SKM-1 (cell line): ENCODE measurements at regions not wholly inside any gene's neighbourhood (a gene's known extent, or its start where the extent isn't known, plus 50 kb on each side); places are given as distances from the start of the nearest gene placed in this dataset.
A peak's percentile ranks its signal among the peaks of the same experiment; 100 is the strongest.
"Not testable (repeated sequence)": the region's sequence is repeated elsewhere in the genome, so short reads cannot be mapped to it uniquely, and the experiment has no call there.

Experiments used
- DNase-seq: peaks from one replicate; lab custom pipeline; 2025; ENCODE audit not compliant: unreplicated experiment; lab: John Stamatoyannopoulos, UW

DNA sequence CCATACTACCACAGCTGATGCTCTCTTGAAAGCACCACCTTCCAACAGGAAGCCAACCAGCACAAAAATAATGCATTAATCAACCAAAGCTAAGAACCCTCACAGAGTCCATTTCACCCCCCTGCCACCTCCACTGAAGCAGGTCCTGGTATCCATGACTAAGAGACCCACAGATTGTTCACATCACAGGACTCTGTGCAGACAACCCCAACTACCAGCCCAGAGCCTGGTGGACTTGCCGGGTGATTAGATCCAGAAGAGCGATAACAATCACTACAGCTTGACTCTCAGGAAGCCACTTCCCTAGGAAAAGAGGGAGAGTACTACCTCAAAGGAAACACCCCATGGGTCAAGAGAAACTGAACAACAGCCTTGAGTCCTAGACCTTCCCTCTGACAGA is 528.1 kb downstream of the KIF20B start:
- no peak for DNase-seq

DNA sequence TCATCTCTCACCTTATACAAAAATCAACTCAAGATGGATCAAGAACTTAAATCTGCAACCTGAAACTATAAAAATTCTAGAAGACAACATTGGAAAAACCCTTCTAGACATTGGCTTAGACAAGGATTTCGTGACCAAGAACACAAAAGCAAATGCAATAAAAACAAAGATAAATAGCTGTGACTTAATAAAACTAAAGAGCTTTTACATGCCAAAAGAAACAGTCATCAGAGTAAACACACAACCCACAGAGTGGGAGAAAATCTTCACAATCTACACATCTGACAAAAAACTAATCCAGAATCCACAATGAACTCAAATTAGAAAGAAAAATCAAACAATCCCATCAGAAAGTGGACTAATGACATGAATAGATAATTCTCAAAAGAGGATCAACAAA is 532.4 kb downstream of the KIF20B start:
- DNase-seq: not testable (repeated sequence)

DNA sequence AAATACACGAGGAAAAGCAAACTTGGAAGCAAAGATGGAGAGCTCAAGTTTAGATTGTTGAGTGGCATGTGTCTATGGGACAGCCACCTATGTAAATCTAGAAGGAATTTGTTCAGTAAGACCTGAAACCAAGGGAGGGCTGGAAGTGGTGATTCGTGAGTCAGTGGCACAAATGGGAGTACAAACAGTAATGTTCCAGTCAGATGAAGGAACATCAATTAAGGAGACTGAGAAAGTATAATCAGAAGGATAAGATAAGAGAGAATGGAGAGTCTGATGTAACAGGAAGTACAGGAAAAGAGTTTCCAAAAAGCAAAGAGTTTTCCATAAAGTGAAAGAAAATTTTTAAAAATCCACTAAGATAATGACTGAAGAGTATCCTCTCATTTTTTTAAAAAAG is 544.2 kb downstream of the KIF20B start:
- no peak for DNase-seq

DNA sequence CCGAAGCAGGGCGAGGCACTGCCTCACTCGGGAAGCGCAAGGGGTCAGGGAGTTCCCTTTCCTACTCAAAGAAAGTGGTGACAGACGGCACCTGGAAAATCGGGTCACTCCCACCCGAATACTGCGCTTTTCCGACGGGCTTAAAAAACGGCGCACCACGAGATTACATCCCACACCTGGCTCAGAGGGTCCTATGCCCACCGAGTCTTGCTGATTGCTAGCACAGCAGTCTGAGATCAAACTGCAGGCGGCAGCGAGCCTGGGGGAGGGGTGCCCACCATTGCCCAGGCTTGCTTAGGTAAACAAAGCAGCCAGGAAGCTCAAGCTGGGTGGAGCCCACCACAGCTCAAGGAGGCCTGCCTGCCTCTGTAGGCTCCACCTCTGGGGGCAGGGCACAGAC is 549.4 kb downstream of the KIF20B start:
- not testable (repeated sequence) for DNase-seq

DNA sequence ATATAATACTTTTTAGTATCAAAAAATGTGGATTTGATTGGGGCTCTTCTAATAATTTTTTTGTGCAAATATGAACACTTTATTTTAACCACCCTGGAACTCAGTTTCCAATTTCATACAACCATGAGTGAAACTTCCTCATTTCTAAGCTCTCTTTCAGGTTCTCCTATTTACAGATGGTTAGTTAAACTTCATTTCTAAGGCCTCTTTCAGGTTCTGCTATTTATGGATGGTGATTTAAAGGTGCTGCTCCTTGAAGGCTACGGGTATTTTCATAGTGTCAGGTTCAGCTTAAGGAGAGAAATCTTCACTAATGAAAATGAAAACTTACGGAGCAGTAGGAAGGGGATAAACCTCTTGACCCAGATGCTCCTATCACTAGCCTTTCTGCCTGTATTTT is 568.3 kb downstream of the KIF20B start:
- no peak for DNase-seq

DNA sequence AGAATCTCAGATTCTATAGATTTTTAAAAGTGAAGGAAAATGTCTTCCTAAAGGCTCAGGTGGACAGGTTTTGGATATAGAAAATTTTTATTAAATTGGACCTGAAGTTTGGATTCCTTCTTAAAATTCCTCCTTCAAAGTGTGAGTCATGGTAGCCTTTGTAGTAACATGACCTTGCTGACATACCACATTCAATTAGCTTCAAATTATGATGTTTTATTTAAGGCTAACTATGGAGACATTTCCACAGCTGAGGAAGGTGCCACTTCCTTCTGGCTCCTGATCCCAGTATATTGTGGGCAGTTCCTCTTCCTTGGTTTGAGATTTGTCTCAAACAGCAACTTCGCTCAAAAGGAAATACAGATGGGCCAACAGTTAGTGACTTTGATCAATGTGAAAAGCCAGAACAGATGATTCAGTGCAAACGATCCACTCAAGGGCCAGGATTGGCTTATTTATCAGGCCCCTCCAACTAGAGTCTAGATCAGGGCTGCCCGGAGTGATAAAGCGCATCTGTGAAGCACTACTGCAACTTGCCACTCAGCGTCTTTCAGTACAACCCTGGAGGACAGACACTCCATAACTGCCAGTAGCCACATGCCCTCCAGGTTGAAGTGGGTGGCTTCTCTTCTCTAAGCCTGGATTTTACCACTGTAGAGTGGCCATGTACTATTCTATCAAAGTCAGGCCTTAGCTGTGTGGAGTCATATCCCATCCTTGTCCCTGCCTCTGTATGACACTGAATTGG is 573.5 kb downstream of the KIF20B start:
- no peak for DNase-seq

DNA sequence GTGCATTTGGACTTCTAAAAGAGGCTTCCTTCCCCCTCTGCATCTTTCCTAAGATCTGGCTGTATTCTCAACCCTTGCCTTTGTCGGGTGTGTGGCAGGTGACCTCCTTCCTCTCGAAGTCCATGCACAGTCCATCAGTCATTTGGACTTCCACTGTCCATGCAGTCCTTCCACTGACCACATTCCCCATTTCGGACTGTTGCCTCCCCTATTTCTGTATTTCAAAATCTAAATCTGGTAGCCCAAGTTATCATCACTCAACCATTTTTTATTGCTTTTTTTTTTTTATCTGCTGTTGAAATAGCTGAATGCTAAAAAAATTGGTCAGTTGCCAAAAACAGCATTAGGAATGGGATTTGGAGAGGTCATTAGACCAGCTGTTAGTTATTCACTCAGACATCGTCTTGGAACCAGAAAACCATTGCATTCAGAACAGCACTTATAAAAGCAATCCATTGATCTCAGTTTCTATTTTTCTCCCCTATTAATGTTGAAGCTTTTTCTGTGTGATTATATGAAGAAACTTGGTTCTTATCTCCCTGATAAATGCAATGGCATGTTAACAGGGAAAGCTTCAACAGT is 575.6 kb downstream of the KIF20B start:
- DNase-seq: no peak

DNA sequence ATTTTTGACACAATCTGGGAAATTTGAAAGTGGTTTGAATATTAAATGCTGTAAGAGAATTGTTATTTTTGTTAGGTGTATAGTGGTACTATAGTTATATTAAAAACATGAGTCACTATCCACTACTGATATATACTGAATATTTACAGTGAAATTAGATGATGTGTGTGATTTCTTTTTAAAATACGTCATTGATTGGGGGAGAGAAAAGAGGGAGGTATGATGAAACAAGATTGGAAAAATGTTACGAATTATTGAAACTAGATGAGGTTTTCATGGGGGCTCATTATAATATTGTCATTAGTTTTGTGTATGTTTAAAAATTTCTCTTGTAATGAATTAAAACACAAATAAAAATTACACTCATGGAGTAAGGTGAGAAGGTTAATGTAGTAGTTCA is 571.4 kb downstream of the HTR7 start:
- no peak for DNase-seq

DNA sequence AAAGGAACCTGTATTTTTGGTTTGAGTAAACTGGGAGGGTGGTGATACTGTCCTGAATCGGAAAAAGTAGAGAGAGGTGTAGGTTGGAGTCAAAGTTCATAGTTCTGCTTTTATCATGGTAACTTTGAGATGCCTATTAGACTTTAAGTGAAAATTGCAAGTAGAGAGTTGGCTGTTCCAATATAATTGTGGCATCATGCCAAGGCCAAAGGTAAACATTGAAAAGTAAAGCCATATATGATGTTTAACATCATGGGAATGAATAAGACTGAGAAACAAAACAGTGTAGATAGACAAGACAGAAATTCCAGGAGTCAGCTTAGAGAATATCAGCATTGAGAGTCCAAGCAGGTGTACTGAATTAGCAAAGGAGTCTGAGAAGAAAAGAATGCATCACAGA is 570.9 kb downstream of the HTR7 start:
- no peak for DNase-seq

DNA sequence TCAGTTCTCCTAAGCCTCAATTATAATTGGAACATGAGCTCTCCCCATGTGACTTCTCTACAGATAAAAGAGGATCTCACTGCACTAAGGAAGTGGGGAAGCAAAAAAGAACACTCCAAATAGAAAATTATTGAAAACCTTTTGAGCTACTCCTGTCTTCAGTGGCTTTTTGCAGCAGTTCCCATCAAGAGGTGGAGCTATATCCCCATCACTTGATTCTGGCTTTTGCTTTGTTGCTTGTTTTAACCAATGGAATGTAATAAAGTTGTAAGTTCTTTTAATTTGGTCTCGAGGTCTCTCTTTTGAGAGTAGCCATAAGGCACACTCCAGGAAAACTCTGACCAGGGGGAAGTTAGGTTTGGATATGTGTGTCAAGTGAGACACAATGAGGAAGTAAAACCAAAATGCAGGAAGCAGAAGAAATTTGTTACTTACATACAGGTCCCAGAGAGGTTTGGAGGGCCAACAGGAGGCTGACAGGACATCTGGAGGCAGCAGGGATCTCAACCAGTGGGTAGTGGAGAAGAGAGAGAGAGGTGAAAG is 569.4 kb downstream of the HTR7 start:
- peak; percentile 47 for DNase-seq

DNA sequence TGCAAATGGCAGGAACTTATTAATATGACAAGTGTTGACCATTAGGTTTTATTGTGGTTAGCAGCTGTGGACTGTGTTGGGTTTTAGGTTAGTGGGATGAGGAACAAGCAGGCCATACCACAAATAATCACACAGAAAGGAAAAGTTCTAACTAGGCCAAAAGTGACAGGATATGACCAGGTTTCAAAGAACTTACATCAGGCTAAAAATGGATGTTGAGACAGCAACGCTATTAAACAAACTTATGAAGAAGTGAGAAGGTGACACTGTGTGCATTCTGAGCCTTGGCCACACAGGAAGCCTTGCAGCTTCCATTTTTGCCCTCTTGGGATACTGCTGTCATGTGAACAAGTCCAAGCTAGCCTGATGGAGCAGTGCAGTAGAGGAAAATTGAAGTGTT is 568.8 kb downstream of the HTR7 start:
- no peak for DNase-seq

DNA sequence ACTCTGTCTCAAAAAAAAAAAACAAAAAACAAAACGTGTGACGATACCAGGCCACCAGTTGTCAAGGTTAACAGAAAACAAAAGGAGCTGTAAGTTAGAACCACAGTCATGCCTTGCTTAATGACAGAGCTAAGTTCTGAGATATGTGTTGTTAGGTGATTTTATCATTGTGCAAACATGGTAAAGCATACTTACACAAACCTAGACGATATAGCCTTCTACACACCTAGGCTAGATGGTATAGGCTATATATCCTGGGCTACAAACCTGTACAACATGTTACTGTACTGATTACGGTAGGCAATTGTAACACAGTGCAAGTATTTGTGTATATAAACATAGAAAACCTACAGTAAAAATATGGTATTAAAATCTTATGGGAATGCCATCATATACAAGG is 564.2 kb downstream of the HTR7 start:
- no peak for DNase-seq

DNA sequence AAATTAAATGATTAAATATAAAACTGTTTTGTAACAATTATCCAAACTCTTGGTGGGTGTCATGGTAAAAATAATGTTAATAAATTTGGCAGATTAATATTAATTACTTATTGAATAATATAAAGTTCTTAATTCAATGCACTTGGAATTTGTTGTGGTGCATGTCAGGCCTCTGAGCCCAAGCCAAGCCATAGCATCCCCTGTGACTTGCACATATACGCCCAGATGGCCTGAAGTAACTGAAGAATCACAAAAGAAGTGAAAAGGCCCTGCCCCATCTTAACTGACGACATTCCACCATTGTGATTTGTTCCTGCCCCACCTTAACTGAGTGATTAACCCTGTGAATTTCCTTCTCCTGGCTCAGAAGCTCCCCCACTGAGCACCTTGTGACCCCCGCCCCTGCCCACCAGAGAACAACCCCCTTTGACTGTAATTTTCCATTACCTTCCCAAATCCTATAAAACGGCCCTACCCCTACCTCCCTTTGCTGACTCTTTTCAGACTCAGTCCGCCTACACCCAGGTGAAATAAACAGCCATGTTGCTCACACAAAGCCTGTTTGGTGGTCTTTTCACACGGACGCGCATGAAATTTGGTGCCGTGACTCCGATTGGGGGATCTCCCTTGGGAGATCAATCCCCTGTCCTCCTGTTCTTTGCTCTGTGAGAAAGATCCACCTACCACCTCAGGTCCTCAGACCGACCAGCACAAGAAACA is 562.9 kb downstream of the HTR7 start:
- DNase-seq: not testable (repeated sequence)

DNA sequence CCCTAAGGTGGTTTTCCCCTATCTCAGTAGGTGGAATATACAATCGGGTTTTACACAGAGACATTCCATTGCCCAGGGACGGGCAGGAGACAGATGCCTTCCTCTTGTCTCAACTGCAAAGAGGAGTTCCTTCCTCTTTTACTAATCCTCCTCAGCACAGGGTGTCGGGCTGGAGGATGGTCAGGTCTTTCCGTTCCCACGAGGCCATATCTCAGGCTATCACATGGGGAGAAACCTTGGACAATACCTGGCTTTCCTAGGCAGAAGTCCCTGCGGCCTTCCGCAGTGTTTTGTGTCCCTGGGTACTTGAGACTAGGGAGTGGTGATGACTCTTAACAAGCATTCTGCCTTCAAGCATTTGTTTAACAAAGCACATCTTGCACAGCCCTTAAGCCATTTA is 555.8 kb downstream of the HTR7 start:
- DNase-seq: peak; percentile 9

DNA sequence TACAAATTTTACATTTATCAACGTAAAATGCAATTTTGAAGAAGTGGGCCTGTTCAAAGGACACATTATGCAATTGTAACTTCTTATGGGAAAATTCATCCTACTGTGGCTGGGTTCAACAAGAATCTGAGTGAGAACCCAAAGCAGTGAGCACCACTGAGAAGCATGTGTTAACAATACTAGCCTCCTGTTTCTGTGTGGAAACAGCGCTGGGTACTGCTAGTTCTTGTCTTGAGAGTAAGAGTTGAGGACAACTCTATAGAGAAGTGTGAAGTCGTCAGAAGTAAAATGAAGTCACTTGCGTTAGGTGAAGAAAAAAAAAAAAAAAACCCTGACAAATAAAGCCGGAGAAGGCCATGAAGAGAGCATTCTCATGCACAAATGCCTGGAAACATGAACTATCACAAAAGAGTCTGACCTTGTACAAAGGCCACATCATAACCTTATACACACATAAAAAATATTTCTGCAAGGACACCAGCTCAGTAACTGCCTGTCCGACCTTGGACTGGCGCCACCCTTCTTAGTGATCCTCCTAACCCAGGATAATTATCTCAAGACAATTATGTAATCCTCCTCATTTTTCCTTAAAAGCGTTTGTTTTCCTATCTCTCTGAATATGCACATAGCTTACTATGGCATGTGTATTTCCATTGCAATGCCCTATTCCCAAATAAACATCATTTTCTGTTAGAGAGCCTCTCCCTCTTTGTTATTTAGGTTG is 554.9 kb downstream of the HTR7 start:
- no peak for DNase-seq

DNA sequence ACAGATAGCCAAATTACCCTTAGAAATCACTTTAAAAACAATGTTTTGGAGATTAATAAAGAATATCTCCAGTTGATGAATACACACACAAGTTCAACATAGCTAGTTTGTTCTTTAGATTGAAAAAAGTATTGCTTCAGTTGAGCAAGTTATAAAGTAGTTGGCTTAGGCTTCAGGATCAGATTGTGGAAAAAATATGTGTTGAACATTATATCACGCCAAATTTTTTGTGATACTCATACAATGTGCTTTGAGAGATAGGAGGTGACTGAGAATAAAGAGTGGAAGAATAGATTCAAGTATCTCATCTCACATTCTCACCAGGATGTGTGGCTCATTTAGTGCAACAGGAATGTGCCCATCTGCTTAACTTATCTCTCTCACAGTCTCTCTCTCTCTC is 553.3 kb downstream of the HTR7 start:
- no peak for DNase-seq

DNA sequence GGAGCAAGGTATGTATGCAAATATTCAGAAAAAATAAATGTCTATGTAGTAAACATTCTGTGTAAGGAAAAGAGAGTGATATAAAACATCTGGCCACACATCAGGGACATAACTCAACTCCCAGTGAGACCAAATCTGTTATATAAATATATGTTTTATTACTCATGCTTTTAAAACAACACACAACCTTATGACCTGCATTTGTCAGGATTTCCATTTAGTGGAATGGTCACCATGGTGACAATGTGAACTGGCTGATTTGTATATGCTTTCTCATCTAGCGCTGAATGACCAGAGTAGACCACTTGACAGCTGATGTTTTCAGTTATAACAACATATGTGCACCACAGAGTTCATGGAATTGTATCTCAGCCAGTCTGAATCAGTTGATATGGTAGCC is 551.7 kb downstream of the HTR7 start:
- no peak for DNase-seq

DNA sequence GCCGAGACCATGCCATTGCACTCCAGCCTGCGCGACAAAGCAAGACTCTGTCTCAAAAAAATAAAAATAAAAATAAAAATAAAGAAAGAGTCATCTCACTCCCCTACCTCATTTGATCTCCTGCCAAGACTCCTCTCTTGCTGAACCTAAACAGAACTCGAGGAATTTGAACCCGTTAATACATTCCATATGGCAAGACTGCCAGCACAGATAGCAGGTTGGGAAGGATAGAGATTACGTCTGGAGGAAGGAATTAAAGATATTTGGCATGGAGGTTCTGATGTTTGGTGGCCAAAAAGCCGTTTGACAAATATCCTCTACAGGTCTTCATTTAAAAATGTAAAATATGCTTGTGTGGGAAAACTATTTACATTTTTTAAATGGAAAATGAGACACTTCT is 549.6 kb downstream of the HTR7 start:
- no peak for DNase-seq

DNA sequence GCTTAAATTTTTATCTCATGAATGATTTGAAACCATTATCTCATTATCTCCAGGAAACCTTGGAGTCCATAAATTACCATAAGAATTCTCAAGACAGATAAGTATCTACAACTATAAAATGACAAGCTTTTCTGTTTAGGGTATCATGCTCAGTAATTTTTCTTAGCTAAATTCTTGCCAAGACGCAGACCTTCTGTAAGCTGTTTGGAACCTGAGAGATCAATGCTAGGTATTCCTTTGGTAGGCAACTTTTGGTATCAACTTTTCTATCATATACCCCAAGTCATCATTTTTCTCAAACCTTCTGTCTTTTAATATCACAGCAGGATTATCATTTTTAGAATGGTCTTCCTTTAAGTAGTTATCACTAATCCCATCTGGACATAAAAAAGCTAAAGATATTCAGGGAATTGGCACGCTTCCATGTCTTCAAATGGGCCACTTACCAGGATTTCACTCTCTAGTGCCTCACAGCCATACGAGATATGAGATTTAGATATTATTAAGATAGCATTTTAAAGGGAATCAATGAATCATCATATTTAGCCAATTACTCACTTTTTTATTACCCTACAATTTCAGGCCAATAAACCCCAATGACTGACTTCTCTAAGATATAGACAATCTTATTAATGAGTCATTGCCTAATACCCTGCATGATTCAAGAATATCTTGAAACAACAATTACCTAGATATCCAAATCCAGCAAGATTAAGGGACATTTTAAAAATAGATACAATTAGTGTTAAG is 544.1 kb downstream of the HTR7 start:
- no peak for DNase-seq

DNA sequence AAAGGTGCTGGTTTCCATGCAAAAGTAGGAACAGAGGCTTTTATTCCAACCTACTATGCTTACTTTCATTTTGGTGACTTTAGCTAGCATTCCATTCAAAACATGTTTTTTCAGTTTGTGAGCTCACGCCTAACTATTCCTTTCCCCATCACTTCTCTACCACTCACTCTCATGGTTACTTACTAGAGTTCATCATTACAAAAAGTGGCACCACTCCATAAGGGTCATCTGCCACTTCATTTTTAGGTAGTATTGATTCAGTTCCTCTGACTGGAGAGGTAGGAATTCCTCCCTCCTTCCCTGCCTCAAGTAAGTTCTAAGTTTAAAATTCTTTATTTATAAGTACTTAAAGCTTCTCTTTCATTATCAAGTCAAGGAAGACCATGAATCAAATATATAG is 543.1 kb downstream of the HTR7 start:
- no peak for DNase-seq

DNA sequence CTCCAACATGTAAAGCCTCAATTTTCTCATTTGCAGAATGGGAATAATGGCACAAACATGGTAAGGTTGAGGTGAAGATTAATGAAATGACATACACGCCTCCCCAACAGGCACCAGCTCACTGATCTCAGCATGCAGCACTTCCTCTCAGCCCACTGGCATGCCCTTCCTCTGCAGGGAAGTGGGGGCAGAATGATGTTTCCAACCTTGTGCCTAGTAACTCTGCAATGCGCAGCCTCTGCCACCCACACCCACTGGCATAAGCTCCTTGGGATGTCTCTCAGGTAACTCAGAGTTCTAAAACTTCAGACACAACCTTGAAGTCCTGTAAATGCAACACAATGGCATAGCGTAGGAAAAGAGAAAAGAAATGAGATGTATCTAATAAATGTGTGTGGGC is 540.7 kb downstream of the HTR7 start:
- DNase-seq: no peak
